Stimulated activated CD4-positive, alpha-beta T cell treated with anti-CD3 and anti-CD28 coated beads, Interleukin-1b, Interleukin-23, amount 100 ng/mL, for 4 hours (primary cell): ENCODE measurements at regions not wholly inside any gene's neighbourhood (a gene's known extent, or its start where the extent isn't known, plus 50 kb on each side); places are given as distances from the start of the nearest gene placed in this dataset.

Source experiments
- DNase-seq, 2 donors: peaks; one replicate each; pipeline ENCODE4 v3.0.0-alpha.2; 2020; ENCODE audit warnings: low read depth in 2 of 2

DNA sequence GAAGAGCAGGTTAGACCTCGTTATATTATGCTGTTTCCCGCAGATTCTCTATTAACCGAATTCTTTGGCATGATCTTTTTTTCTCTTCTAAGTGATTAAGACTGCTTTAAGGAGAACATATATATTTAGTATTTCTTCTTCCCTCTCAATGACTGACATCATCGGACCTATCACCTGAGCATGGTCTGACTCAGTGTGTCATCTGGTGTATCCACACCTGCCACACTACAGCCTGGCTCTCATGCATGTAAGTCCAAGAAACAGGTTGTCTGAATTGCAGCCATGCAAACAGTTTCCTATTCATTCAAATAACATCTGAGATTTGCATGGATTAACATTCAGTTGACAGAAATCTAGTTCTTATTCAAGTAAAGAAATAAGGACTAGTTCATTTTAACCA lies 55.1 kb upstream of the CWC22 start:
- no peak for DNase-seq

DNA sequence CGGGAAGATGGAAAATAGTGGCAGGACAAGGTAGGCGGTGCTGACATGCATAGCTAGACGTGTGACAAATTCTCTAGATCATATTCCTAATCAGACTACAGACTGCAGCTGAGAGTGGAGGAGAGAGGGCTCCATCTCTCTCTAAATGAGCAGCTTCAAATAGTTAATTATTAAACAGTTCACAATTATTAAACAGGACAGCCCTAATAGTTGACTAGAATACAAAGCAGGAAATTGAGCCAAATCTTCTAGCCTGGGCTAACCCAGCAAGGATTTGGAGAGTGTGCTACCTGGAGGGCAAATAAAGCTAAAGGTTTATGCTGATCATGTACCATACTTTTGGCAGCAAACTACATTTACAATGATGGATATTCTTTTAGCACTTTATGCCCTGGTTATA lies 54.4 kb upstream of the CWC22 start:
- no peak for DNase-seq

DNA sequence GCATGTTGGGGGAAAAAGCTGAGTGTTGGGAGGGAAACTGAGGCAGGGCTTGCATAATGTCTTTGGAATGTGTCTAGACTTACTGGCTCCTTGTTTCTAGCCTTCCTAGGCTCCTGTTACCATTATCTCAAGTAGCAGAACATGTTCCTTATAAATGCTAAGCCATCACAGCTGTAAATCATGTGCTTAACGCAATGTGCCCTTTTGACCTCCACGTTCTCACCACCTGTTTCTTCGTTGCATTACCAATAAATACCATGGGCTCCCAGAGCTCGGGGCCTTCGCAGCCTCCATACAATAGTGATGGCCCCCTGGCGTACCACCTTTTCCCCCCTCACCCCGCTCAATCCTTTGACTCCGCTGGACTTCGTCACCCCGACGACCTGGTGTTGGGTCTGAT lies 54.0 kb upstream of the CWC22 start:
- DNase-seq: no peak

DNA sequence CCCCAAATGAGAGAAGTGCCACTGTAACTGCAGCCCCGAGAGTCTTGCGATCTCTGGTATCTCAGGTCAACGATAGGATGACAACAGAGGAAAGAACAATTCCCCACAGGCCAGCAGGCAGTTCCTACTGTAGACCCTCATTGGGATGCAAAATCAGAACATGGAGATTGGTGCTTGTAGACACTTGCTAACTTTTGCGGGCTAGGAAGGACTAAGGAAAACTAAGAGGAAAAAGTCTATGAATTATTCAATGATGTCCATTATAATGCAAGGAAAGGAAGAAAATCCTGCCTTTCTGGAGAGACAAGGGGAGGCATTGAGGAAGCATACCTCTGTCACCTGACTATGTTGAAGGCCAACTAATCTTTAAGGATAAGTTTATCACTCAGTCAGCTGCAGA lies 51.9 kb upstream of the CWC22 start:
- no peak for DNase-seq

DNA sequence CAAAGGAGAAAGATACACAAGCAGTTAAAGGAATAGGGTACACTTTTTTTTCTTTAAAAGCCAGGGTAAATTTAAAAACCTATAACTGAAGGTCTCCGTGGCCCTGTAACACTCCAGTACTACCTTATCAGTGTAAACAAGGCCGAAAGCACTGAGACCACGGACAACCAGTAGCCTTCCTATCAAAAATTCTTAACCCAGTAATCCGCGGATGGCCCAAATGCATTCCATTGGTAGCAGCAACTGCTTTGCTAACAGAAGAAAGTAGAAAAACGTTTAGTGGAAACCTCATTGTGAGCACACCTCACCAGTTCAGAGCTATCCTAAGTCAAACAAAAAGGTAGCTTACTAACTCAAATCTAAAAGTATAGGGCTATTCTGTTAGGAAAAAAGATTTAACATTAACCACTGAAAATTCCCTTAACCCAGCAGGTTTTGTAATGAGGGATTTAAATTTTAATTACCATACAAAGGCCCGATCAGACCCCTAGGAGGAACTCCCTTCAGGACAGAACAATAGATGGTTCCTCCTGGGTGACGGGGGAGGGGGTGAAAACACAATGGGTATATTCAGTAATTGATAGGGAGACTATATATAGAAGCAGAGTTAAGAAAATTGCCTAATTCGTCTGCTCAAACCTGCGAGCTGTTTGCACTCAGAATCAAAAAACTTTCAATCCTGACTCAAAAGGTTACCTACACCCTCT lies 50.8 kb upstream of the CWC22 start:
- no peak for DNase-seq
